Testis (tissue), 2 donors: ENCODE measurements at regions not wholly inside any gene's neighbourhood (a gene's known extent, or its start where the extent isn't known, plus 50 kb on each side); places are given as distances from the start of the nearest gene placed in this dataset.

Experiments
- CTCF ChIP-seq, 3 experiments: fragments of 450-650 bp in 2 of 3; fragments of 200-600 bp in 1 of 3; sonication (generic) in 1 of 3; IDR thresholded peaks; one replicate each; pipeline ENCODE4 v1.5.1; 2016 to 2019; ENCODE audit warnings: antibody characterized with exemption in 3 of 3, mild to moderate bottlenecking in 2 of 3, moderate library complexity in 1 of 3
- POLR2A ChIP-seq: fragments of 450-650 bp; IDR thresholded peaks from one replicate; pipeline ENCODE4 v1.6.1; 2017; ENCODE audit warnings: antibody characterized with exemption, mild to moderate bottlenecking, moderate library complexity

- TF ChIP-seq POLR2A (no peak), CTCF (IDR thresholded peaks at IDR 0.05) (no peak)
These were observed 743.9 kb downstream of the TLE1 start for GRCh38 chr9:80945436-80945835.
